NOMO-1 treated with DMSO at 0.1 percent for 48 hours (cell line): ENCODE measurements at regions not wholly inside any gene's neighbourhood (a gene's known extent, or its start where the extent isn't known, plus 50 kb on each side); places are given as distances from the start of the nearest gene placed in this dataset.

Experiments used
- DNase-seq: peaks from one replicate; lab custom pipeline; 2025; ENCODE audit not compliant: unreplicated experiment; lab: John Stamatoyannopoulos, UW

DNA sequence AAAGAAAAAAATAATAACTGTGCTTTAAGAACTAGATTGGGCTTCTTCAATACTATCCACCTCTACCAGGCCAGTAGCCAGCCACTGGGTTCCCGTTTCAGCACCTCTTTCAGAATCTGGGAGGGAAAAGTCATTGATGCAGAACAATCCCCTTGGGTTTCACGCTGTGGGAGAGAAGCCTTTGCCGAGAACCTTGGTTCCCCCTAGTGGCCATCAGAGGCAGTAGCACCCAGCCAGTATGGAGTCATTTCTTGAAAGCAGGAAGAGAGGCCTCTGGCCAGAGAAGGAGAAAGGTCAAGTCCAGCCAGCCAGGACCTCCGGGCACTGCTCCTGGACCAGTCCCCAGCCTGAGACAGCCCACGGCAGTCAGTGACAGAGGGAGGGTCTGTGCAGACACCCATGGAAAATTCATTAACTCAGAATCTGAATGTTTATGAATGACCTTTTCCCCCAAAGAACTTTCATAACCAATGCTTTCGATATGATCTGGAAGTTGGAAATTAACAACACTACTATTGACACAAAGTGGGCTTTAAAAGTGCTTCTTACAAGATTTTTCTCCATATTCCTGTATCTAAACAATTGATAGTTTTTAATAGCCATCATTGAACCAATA lies 51.2 kb upstream of the CDH5 start:
- DNase-seq, result peak; percentile 62

DNA sequence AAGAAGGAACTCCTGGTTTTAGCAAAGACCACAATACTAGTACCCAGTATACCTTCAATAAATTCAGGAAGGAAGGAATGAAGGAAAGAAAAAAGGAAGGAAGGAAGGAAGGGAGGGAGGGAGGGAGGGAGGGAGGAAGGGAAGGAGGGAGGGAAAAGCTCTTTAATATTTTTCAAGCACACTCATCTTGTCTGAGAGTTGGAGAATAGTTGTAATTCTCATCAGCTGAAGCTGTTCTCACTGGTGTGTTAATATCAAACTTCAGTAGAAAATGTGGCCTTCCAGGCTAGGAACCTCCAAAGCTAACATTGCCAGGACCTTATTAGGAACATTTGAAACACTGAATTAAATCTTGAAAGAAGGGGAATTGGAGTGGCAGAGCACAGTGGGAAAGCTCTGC lies 55.2 kb upstream of the CDH5 start:
- DNase-seq, result no peak

DNA sequence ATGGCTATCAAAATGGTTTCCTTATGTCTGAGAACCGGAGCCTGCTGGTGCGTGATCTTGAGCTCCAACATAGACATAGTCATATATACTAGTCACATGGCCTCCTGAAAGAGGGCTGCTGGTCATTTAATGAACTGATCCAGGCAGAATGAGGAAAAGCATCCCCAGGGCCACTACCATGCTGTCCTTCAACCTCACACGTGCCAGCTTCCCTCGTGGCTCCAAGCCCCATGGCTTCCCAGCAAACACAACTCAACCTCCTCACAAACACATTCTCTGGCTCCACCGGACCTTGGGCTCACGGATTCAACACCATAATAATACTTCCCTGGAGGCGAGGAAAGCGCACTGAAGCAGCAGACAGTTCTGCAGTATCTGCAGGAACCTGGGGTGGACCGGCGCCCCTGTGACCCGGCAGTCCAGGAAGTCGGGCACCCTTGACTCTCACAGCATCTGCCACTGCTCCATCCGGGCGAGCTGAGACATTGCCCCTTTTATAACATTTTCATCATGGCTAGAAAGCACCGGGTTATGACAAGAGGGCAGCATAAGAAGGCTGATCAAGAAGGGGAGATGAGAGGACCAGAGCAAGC lies 57.2 kb upstream of the CDH5 start:
- no peak for DNase-seq

DNA sequence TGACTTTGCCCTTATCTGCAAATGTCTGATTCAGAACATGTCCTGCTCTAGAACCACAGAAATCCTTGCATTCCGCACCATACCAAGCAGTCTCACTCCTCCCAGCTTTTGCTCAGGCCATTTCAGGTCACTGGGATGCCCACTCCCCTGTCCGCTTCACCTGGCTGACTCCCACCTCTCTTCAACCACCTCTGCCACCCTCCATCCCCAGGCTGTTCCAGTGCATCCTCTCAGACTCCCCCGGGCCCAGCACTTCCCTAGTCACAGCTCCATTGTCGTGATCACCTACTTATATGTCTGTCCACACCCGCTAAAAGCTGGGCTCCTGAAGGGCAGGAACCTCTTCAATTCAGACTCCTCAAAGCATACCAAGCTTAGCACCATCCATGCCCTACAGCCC lies 58.4 kb upstream of the CDH5 start:
- DNase-seq, result no peak

DNA sequence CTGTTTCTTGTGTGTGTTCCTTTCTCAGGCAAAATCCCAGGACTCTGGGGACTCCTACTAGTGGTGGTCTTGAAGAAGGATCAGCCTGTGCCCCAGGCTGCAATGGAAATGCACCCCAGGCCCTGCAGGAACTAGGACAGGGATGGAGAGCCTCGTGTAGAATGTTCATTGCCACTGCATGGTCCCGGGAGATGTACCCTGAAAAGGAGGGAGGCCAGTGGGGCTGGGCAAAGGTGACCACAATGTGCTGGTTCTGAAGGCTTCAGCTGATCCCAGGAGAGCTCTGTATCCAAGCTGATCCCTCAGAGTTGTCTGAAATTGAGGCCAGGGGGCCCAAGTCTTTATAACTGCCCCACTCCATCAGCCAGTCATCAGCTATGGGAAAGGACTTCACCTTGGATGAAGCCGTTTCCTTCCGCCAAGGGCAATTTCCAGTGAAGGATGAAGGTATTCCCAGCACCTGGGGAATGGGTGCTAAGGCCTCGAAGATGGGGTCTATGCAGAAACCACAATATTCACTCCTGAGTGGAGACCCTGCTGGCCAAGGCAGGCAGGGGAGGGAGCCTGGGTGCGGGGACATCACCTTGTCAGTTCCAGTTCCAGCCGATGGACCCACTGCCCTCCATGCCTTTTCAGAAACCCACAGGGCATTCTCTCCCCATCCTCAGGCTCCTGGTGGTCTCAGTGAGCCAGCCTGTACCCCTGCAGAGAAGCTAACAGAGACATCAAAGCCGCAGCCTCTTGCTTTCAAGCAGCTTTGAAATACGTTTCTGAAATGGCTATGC lies 59.9 kb upstream of the CDH5 start:
- no peak for DNase-seq

DNA sequence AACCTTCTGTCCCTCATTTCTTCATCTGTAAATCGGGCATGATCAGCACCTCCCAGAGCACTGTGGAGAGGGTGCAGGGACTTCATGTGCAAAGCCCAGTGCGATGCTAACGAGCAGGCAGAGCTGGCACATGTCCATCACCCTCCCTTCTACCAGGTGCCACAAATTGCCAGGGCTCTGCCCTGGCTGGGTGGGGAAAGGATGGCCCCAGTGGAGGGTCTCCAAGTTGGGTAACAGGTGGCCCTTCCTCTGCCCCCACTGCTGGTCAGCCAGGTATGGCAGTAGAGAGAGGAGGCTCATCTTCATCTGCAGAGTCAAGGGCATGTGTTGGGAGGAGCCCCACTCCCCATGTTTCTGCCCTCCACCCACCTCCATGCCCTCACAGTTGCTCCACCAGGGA lies 61.5 kb upstream of the CDH5 start:
- DNase-seq, result no peak

DNA sequence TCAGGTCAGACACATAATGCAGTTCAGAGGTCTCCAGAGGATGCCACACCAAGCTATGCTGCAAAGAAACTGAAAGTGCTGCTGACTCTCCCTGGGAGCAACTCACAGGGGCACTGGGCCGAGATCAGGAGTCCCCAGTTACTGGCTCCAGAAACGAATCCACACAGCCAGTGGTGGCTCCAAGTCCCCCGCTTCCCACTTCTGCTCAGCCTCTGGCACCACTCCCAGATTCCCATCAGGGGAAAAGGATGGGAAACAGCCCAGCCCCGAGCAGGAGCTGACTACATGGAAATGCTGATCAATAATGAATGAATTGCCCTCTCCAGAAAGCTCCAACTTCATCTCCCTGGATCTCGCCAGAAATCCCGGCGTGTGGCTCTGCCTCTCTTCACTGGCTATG lies 62.3 kb upstream of the CDH5 start:
- no peak for DNase-seq

DNA sequence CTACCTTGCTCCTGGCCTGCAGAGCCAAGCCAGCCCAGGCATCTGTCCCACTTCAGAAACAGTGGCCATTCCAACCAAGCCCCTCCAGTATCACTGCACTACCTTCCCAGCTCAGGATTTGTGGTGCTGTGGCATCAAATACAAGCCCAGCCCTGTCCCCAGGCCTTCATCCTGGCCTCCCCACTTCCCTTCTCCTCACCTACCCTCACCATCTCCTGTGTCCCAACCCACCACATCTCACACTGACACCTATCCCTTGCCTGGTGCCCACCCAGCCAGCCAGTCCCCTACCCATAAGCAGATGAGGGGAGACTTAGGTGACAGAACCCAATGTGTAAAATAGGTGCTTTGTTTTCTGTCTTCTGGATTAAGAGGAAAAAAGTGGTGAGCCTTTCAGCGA lies 66.0 kb upstream of the CDH5 start:
- DNase-seq, result no peak

DNA sequence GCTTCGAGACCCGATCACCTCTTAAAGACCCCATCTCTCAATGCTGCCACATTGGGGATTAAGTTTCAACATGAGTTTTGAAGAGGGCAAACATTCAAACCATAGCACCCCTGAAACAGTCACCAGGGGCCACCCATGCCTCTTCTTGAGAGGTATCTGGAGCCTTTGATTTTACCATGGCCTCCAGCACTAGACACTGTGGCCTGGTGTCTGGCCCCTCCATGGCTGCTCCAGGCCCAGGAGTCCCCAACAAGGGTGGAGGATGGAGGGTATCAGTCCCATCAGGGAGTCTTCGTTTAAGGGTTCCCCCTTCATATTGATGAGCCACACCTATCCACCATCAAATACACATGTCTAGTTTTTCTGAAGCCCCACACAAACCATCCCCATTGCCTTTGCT lies 66.5 kb upstream of the CDH5 start:
- DNase-seq, result no peak

DNA sequence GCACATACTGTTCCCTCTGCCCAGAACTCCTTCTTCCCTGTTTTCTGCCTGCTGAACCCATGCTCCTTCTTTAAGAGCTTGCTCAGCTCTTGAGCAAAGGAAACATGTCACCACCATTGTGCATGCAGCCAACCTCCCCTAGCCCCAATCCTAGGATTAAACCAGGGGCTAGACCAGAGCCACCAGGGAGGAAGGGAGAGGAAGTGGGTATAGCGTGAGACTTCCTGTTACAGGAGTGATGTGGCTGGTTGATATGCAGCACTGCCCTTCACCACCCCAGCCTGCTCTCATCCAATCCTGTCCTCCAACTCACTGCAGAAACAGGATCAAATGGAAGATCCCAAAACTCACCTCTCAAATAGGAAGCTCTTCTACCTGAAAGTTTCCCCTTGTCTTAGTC lies 67.1 kb upstream of the CDH5 start:
- DNase-seq, result no peak

DNA sequence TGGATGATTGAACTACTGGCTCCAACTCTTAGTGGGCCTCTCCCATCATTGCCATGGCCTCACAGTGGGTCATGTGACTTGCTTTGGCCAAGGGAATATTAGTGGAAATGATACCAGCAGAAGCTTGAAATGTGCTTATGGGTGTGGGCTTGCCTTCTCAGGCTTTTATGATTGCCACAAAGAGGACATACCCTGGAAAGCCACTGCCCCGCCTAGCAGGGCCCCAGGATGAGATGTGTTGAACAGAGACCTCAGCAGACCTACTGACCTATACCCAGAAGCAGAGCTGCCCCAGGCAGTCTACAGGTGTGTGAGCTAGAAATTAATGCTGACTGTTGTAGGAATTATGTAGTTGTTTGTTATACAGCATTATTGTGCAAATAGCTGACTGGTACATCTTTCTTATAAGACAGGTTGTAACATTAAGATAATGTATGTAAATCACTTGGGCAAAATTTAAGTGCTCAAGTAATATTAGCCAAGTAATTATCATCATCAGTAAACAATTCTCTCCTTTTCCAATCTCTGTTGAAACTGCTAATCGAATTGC lies 67.8 kb upstream of the CDH5 start:
- no peak for DNase-seq

DNA sequence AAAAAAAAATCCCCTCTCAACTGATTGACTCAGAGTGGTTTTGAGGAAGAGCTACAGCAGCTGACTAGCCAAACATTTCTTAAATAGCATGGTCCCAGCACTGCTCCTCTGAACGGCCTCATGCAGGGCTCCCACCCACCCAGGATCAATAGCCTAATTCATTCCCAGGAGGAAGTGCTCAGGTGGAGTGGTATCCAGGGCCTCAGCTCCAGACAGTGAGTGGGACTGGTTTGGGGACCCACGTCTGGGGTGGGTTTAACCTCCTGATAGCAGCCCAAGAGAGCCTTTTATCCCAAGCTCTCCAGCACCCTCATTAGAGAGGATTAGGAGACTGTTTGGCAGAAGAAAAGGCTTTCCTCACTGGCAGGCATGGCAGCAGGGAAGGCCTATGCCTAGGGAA lies 68.5 kb upstream of the CDH5 start:
- no peak for DNase-seq

DNA sequence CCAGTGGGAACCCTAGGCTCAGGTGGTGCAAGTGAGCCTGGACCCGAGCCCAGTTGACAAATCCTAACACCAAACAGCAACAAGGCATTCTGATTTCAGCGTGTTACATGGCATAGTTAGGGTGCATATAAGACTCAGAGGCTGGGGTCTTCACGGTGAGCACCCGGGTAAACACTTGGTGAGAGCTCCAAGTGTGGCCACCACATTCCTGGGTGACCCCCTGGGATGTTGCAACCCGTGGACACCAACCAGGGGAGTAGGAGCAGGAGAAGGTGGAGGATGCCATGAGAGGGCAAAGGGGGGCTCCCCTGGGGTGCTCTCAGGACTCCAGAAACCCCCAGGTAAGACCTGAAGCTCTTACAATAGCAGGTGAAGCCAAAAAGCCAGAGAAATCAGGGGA lies 69.9 kb upstream of the CDH5 start:
- no peak for DNase-seq

DNA sequence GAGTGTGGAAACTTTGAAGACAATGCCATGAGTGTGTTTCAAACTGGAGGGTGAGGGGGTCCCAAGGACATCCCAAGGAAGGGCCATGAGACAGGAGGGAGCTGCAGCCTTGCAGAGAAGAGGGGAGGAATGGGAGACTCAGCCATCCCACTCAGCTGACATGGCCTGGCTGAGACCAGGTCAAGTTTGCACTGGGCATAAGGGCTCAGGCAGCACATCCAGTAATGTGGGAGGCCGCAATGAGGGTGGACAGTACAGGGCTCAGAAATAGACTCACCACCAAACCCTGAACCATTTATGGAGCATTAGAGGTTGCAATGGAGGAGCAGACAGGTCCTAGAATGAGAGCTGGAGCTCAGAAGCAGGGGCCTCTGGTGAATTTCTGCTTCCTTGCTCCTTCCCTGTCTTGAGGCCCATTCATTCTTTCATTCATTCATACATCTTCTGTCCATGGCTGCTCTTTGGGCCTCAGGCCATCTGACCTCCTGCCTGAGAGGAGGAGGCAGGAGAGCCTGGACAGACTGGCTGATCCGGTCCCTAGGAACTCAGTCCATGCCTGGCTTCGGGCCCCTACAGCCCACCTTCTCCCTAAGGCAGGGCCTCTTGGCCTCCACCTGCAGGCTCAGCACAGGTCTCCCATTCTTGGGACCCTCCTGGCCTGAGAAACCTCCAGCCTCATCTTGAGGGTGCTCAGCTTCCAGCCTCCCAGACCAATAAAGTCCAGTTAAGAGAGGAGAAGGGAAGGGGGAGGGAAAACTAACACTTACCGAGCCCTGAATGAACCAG lies 70.5 kb upstream of the CDH5 start:
- no peak for DNase-seq

DNA sequence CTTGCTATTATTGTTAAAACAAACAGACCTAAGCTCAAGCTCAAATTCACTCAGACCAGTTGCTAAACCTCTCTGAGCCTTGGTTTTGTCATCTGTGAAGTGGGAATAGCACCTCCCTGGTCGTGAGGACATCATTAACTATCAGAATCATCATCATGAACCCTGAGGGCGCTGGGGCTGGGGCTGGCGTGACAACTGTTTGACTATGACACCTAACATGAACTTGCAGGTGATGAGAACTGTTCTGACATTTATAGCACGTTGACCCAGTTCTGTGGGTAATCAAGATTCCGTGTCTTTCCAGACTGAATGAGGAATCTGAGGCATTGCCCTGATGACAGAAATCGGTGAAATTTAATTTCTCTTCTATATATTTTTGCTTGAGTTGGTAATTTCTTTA lies 71.3 kb upstream of the CDH5 start:
- no peak for DNase-seq

DNA sequence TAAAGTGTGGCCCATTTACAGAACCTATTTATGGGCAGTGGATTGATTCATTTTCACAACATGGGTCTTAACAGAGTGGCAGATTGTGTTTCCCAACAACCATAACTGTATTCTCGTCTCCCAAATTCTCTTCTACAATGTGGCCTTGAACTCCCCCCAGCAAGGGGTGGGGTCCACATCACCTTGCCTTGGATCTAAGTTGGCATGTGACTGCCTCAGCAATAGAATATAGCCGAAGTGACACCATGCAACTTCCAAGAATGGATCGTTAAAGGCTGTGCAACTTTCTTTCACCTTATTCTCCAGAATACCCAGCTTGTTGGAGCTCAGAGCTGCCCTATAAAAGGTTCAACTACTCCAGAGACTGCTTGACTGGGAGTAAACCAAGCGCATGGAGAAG lies 72.0 kb upstream of the CDH5 start:
- DNase-seq, result no peak

DNA sequence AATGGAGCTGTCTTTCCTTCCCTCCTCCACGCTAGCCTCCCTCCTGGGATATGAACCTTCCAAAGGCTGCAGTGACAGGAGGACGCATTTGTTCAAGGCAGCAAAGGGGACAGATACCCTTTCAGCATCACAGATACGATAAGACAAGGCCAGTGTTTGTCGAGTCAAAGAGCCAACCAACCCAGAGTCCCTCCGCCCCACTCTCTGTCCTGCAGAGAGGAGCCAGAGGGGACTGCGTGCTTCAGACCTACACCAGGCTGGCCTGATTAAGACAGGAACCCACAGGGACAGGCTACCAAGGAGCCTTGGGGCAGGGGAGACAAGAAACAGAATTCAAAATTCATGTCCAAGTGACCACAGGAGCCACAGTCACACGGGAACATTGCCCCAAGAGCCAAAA lies 72.6 kb upstream of the CDH5 start:
- no peak for DNase-seq

DNA sequence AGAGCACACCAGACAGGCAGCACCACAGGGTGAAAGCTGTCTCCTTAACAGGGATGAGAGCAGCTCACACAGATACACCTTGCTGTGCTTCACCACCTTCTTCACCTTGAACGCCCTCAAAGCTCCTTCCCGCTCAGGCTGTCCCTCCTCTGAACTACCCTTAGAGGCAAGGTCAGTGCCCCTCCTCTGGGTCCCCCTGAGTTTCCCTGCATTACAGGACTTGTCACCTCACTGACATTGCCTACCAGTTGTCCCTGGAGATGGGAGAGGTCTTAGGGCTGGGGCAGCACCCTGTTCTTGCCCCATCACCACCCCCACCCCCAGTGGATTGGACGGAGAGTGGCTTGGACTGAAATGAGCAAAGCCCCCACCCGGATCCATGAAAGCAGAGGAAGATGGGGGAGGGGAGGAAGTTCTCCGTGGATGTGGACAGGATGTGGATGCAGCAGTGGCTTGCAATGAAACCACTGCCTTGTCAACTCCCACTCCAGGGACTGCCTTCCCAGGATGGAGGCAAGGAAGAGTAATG lies 73.2 kb upstream of the CDH5 start:
- DNase-seq, result no peak

DNA sequence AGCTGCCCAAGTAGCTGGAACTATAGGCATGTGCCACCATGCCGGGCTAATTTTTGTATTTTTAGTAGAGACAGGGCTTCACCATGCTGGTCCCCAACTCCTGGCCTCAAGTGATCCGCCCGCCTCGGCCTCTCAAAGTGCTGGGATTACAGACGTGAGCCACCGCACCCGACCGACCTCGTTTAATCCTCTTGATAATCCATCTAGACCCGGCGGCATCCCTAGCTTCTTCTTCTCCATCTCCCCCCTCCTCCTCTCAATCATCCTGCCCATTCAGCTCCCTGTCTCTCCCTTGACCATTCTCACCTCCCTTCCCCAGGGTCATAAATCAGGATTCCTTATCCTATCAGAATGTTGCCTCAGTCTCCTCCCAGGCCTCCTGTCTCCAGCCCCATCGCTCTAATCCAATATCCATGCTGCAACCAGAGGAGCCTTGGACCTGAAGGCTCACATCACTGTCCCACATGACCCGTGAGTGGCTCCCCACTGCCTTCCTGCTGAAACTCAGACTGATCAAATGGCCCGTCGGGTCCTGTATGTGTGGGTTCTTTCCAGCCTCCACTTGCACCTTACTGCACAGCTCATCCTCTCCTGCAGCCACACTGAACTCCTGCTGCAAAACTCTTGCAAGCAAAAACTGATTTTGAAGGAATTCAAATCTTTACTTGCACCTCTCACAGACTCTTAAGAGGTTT lies 74.1 kb upstream of the CDH5 start:
- DNase-seq, result no peak

DNA sequence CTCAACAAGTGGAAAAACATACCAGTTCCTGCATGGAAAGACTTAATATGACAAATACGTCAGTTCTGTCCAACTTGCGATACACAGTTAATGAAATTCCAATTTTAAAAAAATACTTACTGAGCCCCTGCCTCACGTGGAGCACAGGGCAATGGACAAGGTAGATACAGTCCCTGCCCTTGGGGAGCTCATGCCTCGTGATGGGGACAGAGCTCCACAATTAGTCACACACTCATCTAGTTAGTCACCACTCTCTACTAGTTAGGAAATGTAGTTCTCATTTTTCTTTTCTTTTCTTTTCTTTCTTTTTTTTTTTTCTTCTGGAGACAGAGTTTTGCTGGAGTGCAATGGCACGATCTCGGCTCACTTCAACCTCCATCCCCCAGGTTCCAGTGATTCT lies 74.7 kb upstream of the CDH5 start:
- no peak for DNase-seq

DNA sequence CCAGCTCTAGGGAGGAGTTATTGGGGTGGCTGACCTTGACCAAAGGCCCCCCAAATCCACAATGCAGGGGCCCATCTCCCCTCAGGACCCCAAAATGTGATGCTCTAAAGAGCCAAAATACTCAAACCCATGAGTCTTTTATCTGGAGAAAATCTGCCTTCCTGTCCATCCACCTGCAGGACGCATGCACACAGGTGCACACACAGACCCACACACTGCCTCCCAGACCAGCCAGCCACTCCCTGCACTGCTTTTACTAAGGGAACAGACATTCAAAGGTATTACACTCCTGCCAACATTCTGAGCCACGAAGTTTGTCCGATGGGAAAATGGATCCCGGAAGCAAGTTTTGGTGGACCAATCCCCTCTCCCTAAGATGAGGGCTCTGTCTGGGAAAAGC lies 76.1 kb upstream of the CDH5 start:
- DNase-seq, result no peak
